Umbilical cord (tissue), 1 donor: ENCODE measurements at regions not wholly inside any gene's neighbourhood (a gene's known extent, or its start where the extent isn't known, plus 50 kb on each side); places are given as distances from the start of the nearest gene placed in this dataset.
"Not testable (repeated sequence)": the region's sequence is repeated elsewhere in the genome, so short reads cannot be mapped to it uniquely, and the experiment has no call there.

Experiments used
- DNase-seq: peaks from one replicate; pipeline ENCODE4 v3.0.0-alpha.2; 2015; ENCODE audit warnings: low spot score

DNA sequence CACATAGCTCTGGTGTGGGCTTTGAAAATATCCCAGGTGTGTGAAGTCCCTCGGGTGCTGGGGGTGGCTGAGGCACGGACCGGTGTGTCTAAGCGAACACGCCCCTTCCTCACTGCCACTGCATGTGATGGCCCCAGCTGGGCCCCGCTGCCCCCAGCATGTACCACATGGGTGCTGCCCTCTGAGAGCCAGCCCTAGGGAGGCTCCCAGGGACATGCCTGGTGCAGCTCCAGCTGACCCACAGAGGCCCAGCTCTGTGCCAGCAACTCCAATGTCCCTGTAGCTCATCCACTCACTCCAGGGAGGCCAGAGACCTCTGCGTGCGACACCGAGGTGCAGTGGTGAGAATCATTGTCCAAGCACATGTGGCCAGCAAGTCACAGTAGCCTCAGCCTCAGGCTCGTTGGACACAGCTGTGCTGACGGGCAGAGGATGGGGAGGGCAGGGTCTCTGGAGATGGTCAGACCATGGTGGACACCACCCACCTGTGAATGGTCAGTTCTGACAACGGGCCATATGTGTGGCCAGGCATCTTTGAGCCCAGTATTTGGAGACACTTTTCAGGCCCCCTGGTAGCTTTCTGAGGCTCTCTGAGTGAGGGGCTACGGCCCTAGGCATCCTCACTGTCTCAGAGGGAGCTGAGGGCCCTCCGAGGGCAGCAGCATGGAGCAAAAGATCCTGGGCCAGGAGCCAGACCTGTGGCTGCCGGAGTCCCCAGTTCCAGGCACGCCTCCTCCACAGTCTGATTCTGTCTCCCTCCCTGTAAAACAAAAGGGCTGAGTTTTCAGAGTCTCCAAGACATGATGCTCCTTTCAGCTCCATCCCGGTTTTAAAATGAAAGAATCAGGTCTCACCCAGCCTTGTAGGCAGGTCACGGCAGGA is 220.7 kb downstream of the NDUFA10 start:
- DNase-seq: no peak

DNA sequence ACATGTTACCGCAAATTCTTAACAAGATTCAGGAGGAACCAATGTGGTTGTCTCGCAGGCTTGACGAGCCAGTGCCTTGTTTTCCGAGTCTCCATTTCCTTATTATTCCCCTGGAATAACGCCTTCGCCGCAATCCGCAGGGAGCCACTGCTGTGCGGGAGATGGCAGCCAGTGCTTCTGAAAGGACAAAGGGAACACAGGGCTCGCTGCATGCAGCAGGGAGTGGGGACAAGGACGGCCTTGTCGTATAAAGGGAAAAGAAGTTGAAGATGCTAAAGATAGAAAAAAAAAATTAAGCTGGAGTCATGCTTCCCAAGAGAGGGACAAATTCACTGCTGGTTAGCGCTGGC is 221.4 kb downstream of the NDUFA10 start:
- DNase-seq: no peak

GRCh38 chr2:239803102-239803765 is 221.9 kb downstream of the NDUFA10 start:
- no peak for DNase-seq

GRCh38 chr2:239802185-239802649 is 222.9 kb downstream of the NDUFA10 start:
- DNase-seq: no peak

- no peak for DNase-seq
Measured at GRCh38 chr2:239801404-239802184, 223.5 kb downstream of the NDUFA10 start.

- no peak for DNase-seq
Measured at GRCh38 chr2:239800785-239801386, 224.3 kb downstream of the NDUFA10 start.

GRCh38 chr2:239797316-239797715 is 227.8 kb downstream of the NDUFA10 start:
- no peak for DNase-seq

- not testable (repeated sequence) for DNase-seq
Measured at GRCh38 chr2:239795761-239796160, 229.4 kb downstream of the NDUFA10 start.

DNA sequence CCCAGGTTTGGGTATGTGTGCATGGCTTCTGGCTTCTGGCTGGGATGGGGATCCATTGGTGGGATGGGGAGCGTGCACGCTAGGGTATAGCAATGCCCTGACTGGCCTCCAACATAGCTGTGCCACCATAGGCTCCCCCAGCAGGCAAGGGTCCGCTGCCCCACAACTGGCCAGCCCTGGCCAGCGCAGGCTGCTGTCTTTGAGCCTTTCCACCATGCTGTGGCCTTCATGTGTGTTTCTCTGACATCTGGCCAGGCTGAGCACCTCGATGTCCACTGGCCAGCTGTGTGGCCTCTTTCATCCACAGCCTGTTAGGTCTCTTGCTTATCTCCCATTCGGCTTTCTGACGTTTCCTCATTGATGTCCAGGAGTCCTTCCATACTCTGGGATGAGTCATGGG is 231.3 kb downstream of the NDUFA10 start:
- DNase-seq: no peak

- no peak for DNase-seq
Measured at GRCh38 chr2:239793086-239793485, 232.1 kb downstream of the NDUFA10 start.

- DNase-seq: no peak
Measured at GRCh38 chr2:239792405-239793084, 232.6 kb downstream of the NDUFA10 start.

- DNase-seq: no peak
Measured at GRCh38 chr2:239791526-239792404, 233.4 kb downstream of the NDUFA10 start.

DNA sequence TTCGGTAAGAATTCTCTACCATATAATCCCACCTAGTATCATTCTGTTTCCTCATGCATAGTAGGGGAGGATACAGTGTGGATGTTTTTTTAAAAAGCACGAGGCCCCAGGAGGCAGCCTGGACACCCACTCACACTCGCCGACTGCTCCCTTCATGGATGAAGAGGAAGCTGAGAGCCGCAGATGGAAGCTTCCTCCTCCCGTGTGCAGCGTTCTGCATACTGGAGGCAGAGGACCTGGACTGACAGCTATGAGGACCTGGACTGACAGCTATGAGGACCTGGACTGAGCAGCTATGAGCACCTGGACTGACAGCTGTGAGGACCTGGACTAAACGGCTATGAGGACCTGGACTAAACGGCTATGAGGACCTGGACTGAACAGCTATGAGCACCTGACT is 234.4 kb downstream of the NDUFA10 start:
- no peak for DNase-seq

- no peak for DNase-seq
Measured at GRCh38 chr2:239790313-239790712, 234.8 kb downstream of the NDUFA10 start.

DNA sequence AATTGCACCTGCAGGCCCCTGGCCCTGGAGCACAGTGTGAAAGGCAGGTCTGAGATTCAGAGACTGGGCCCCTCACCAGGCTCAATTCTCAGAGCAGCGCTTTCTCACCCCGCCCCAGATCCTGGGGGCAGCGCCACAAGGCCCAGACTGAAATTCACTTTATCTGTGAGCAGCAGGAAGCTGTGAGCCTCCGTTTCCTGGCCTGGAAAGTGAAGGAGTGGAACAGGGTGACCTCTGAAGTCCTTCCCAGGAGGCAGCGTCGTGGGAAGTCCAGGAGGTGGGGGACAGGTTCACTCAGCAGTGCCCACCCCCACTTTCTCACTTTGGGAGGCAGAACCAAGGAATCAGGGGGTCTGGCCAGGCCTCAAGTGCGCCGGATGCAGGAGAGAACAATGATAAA is 235.4 kb downstream of the NDUFA10 start:
- DNase-seq: no peak

- DNase-seq: no peak
Measured at GRCh38 chr2:239788576-239789098, 236.5 kb downstream of the NDUFA10 start.

- DNase-seq: no peak
Measured at GRCh38 chr2:239787538-239788050, 237.5 kb downstream of the NDUFA10 start.

DNA sequence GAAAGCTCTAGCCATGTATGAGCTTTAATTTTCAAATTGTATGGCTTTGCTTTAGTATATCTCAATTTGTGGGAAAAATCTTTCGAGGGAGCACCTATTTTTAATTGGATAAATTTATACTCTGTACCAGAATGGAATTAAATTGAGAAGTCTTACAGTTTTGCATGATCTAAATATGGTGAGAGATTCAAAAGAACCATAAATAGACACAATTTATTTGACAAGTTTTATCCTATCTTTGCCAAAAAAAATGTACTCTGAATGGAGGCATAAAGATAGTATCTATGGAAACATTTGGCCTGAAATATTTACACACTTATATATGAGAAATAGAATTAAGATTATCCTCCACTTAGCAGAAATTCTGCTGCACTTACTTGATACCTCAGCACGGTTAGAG is 238.4 kb downstream of the NDUFA10 start:
- DNase-seq: no peak

- DNase-seq: no peak
Measured at GRCh38 chr2:239781454-239781853, 243.7 kb downstream of the NDUFA10 start.
